Stimulated activated CD8-positive, alpha-beta memory T cell treated with anti-CD3 and anti-CD28 coated beads, Interleukin-2, amount 100 ng/mL, for 1 hour (primary cell): ENCODE measurements at regions not wholly inside any gene's neighbourhood (a gene's known extent, or its start where the extent isn't known, plus 50 kb on each side); places are given as distances from the start of the nearest gene placed in this dataset.
"Not testable (repeated sequence)": the region's sequence is repeated elsewhere in the genome, so short reads cannot be mapped to it uniquely, and the experiment has no call there.

ENCODE experiments used
- DNase-seq, 2 donors: peaks; one replicate each; pipeline ENCODE4 v3.0.0-alpha.2; 2020; ENCODE audit warnings: low read depth in 2 of 2

- no peak for DNase-seq
Measured at GRCh38 chr5:102664616-102665335, 90.3 kb upstream of the PAM start.

- no peak for DNase-seq
Measured at GRCh38 chr5:102666164-102666946, 88.8 kb upstream of the PAM start.

- DNase-seq, result no peak
Measured at GRCh38 chr5:102668220-102668932, 86.7 kb upstream of the PAM start.

GRCh38 chr5:102670224-102670836, 84.8 kb upstream of the PAM start:
- no peak for DNase-seq

GRCh38 chr5:102671033-102671734, 83.9 kb upstream of the PAM start:
- DNase-seq, result not testable (repeated sequence)

GRCh38 chr5:102678267-102679058, 76.6 kb upstream of the PAM start:
- DNase-seq, result no peak

- peak in 1 of 2 donors; percentile 13 for DNase-seq
Measured at GRCh38 chr5:102681403-102681983, 73.6 kb upstream of the PAM start.

- no peak for DNase-seq
Measured at GRCh38 chr5:102682101-102682647, 72.9 kb upstream of the PAM start.

- not testable (repeated sequence) for DNase-seq
Measured at GRCh38 chr5:102688076-102688475, 67.0 kb upstream of the PAM start.

GRCh38 chr5:102688581-102689342, 66.3 kb upstream of the PAM start:
- not testable (repeated sequence) for DNase-seq

GRCh38 chr5:102690910-102691309, 64.2 kb upstream of the PAM start:
- DNase-seq, result no peak

- no peak for DNase-seq
Measured at GRCh38 chr5:102691434-102691833, 63.7 kb upstream of the PAM start.

- no peak for DNase-seq
Measured at GRCh38 chr5:102700120-102700831, 54.8 kb upstream of the PAM start.

- no peak for DNase-seq
Measured at GRCh38 chr5:102700916-102701315, 54.2 kb upstream of the PAM start.

- DNase-seq, result no peak
Measured at GRCh38 chr5:102701748-102702147, 53.4 kb upstream of the PAM start.
